Heart right ventricle (tissue), 16 donors: ENCODE measurements at regions not wholly inside any gene's neighbourhood (a gene's known extent, or its start where the extent isn't known, plus 50 kb on each side); places are given as distances from the start of the nearest gene placed in this dataset.

Source experiments
- ATAC-seq, 8 donors: fragments of 200-7000 bp; cut with Tn5 transposase; one replicate each; pipeline ENCODE4 v1.9.1; 2020; ENCODE audit warnings: mild to moderate bottlenecking in 8 of 8, moderate library complexity in 8 of 8, moderate number of reproducible peaks in 1 of 8
- DNase-seq, 2 donors: peaks; one replicate each; pipeline ENCODE4 v3.0.0-alpha.2; 2020
- H3K27ac ChIP-seq, 10 donors: fragments of 200-600 bp; sonication (generic) in 2 of 10; one replicate each; pipeline versions ENCODE4 v1.5.0 to v1.8.0; 2020 to 2022; ENCODE audit warnings: mild to moderate bottlenecking in 3 of 10
- H3K27me3 ChIP-seq, 7 donors: fragments of 200-600 bp; one replicate each; pipeline ENCODE4 v1.8.0; 2021 to 2022; ENCODE audit warnings: mild to moderate bottlenecking in 2 of 7
- H3K36me3 ChIP-seq, 9 donors: fragments of 200-600 bp; sonication (generic) in 1 of 9; one replicate each; pipeline versions ENCODE4 v1.5.0 to v1.8.0; 2020 to 2022; ENCODE audit warnings: mild to moderate bottlenecking in 2 of 9
- H3K4me1 ChIP-seq, 9 donors: fragments of 200-600 bp; sonication (generic) in 1 of 9; one replicate each; pipeline versions ENCODE4 v1.5.0 to v1.8.0; 2020 to 2022; ENCODE audit warnings: mild to moderate bottlenecking in 4 of 9
- H3K4me3 ChIP-seq, 10 donors: fragments of 200-600 bp; sonication (generic) in 2 of 10; one replicate each; pipeline versions ENCODE4 v1.5.0 to v1.8.0; 2020 to 2022; ENCODE audit warnings: mild to moderate bottlenecking in 7 of 10, moderate library complexity in 2 of 10
- H3K9me3 ChIP-seq, 11 donors: fragments of 200-600 bp in 10 of 11; sonication (generic) in 2 of 11; one replicate each; pipeline versions ENCODE4 v1.5.0 to v1.8.0; 2013 to 2022; ENCODE audit warnings: mild to moderate bottlenecking in 2 of 11, control low read depth in 1 of 11, moderate library complexity in 1 of 11
- WGBS, 2 donors: extraction: QIAGEN DNeasy Blood & Tissue Kit; methylation state at CpG; one replicate each; pipeline ENCODE4 v1.1.7; 2013; ENCODE audit warnings: inconsistent platforms in 1 of 2; 5-methylcytosine and 5-hydroxymethylcytosine counted together
- intact Hi-C, 10 donors: fragments of 100-400 bp; cut with DNase I; formaldehyde crosslinking; loops; one replicate each; pipeline versions ENCODE4 v1.11.1 to v1.14.2; 2022
- TF ChIP-seq, protein P1 (sequence below), 9 donors: fragments of 200-600 bp; sonication (generic) in 2 of 9; IDR thresholded peaks; one replicate each; pipeline versions ENCODE4 v1.5.0 to v1.8.0; 2021 to 2022; ENCODE audit warnings: antibody characterized with exemption in 9 of 9, mild to moderate bottlenecking in 5 of 9, moderate library complexity in 1 of 9
- donor health status: Arrhythmogenic right ventricular cardiomyopathy.
- donor health status: ischemic (EF 13 %, LVEDD 7.1; RV severe dilation, severe dysfunction).
- donor health status: healthy with polysubstance abuse.
- donor health status: DM: no; HTN: yes; CAD: no.
- donor health status: DM: no; HTN: no; CAD: no.
- donor health status: ischemic (EF 25% LVEDD 6.9; RV normal size, moderate dysfunction).
- donor health status: ischemic (EF 25% LVEDD 5.7; RV mildly dilated, moderate dysfunction).
- donor health status: healthy.
- donor health status: DM: yes; HTN: yes; CAD: no.
- donor health status: Ischemic cardiomyopathy.
- donor health status: ischemic (EF 35%, LVEDD 5.7; RV mildly dilated, moderate dysfunction).
- donor health status: nonischemic (EF 11% LVEDD 7.7; RV severe dilation, severe dysfunction).
- donor health status: DM: yes; HTN: yes; CAD: no.
- donor health status: PGD.
- donor health status: ischemic (EF 29% LVEDD 5.4; RV normal size, mild dysfunction).
- donor health status: nonischemic (EF 23%, LVEDD 6.1; RV moderate dilation, normal function).

DNA sequence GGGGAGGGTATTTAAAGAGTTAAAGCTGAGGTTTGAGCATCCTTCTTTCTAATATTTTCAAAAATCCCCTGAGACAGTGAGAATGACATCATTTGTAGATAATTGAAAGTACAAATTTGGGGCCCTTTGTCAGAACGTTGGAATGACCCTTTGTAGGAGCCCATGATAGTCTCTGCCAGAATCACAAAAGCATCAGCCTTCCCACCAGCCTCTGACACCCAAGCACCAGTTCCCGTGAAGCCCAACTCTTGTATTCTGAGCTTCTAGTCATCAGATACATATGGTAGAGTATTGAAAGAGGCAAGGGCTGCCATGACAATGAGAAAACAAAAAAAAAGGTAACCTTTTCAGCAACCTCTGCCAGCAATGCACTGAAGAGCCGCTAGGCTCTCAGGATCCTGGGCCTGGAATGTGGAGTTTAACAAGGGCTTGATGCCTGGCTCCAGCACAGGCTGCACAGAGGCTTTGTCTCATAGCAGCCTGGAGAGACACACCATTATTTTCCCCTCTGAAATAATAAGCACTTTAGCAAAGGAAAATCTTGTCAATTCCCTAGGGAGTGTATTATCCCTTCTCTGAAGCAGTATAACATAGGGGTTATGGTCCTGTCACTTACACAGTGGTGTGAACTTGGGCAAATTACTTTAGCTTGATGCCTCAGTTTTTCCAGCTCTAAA, 114.4 kb downstream of the ZNF608 start:
- intact Hi-C loops, result no loop called here
- no peak for ATAC-seq
- Histone ChIP-seq H3K4me3 (no peak overlapping the region), H3K9me3 (no peaks in the 10 kb centered on the region), H3K36me3 (peaks cover 0 to 18% (median 0%) of the 10 kb centered on the region in 9 donors), H3K4me1 (peaks cover 0 to 30% (median 9%) of the 10 kb centered on the region in 9 donors), H3K27me3 (peaks cover 0 to 10% (median 0%) of the 10 kb centered on the region in 7 donors), H3K27ac (no peak overlapping the region)
- TF ChIP-seq, protein P1, sequence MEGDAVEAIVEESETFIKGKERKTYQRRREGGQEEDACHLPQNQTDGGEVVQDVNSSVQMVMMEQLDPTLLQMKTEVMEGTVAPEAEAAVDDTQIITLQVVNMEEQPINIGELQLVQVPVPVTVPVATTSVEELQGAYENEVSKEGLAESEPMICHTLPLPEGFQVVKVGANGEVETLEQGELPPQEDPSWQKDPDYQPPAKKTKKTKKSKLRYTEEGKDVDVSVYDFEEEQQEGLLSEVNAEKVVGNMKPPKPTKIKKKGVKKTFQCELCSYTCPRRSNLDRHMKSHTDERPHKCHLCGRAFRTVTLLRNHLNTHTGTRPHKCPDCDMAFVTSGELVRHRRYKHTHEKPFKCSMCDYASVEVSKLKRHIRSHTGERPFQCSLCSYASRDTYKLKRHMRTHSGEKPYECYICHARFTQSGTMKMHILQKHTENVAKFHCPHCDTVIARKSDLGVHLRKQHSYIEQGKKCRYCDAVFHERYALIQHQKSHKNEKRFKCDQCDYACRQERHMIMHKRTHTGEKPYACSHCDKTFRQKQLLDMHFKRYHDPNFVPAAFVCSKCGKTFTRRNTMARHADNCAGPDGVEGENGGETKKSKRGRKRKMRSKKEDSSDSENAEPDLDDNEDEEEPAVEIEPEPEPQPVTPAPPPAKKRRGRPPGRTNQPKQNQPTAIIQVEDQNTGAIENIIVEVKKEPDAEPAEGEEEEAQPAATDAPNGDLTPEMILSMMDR (IDR thresholded peaks at IDR 0.05), result no peak
- DNase-seq, result no peak
- 54 to 55% methylated on average over 3 of the region's 3 CpGs for WGBS, 2 donors

DNA sequence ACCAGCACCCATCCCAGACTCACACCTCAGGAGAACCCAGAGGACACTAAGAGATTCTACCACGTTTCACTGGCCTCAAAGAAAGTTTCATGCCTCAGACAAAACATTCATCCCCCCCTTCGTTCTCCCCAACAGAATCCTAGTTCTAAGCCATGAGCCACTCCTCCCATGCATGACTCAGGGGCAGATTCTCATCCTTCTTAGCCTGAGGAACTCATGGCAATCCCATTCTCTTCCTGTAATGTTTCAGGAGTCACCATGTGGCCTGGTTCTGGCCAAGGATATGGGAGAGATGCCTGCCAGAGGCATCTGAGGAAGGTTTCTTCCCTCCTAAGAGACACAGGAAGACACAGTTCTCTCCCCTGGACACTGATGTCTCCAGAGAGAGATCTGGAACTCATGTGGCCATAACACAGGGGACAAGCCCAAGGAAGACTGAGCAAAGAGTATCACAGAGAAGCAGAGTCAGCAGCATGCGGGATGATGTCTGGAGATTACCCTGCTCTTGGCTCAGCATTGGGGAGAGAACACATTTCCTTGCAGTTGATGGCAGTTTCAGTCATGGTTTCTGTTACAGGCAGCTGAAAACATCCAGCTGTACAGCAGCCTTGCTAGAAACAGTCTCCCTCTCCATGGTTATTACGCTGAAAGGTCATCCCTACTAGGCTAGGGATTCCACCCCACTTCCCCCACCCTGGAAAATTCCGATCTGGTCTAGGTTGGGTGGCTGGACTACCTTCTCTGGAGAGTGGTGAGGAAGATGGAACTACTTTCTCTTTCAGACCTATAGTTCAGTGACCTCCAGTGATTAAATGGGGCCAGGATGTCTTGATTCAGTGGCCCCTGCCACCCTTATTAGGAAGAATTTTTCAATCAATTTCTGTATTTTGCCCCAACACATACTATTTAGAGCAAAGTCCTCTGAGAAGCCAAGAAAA, 115.4 kb downstream of the ZNF608 start:
- no peak for ATAC-seq
- WGBS, 2 donors, result 71 to 93% methylated on average over 5 of the region's 5 CpGs
- Histone ChIP-seq H3K27ac (no peak overlapping the region), H3K4me3 (no peak overlapping the region), H3K4me1 (peaks cover 0 to 30% (median 9%) of the 10 kb centered on the region in 9 donors), H3K9me3 (no peaks in the 10 kb centered on the region), H3K36me3 (peaks cover 0 to 11% (median 0%) of the 10 kb centered on the region in 9 donors), H3K27me3 (peaks cover 0 to 10% (median 0%) of the 10 kb centered on the region in 7 donors)
- no peak for DNase-seq
- intact Hi-C loops, result no loop called here
- TF ChIP-seq, protein P1 (IDR thresholded peaks at IDR 0.05), result no peak

DNA sequence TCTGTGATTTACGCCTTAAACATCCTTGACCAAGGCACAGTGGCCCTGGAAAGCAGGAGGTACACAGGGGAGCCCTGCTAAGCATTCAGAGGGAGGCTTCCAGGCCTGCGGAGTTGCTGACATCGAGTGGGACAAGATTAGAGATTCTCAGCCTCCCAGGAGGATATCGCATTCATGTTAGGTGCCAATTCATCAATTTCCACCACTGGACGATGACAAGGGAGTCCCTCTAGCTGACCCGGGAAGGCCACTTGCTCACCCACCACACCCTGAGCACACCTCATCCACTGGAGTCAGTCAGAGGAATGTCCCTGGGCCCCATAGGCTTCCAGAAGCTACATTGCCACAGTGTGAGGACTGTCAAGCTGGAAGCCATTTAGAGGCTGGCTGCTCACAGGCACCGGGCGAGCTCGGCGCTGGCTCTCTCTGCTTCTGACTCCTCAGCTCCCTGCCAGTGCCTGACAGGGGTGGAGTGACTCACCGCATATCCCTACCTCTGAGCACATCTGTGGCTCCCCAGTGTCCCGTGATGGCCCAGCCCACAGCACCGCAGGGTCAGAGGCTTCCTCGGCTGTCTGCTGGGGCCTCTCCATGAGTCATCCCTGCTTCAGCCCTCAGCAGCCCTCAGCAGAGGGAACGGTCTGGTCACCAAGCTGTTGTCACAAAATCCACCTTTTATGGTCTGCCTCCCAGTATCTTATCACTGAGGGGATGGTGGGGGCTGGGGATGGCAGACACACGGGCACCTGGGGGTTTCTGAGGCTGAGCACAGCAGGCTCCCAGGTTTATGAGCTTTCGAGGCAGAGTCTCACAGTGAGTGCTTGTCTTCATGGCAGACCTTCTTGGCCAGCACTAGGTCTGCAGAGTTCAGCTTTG, 117.5 kb downstream of the ZNF608 start:
- peak; percentile 12 to 84 (median 48) for ATAC-seq
- no peak overlapping the region for H3K27ac ChIP-seq
- TF ChIP-seq, protein P1 (IDR thresholded peaks at IDR 0.05), result no peak
- H3K4me3 ChIP-seq, result no peak overlapping the region
- DNase-seq, result no peak
- WGBS, 2 donors, result 77 to 81% methylated on average over 17 of the region's 17 CpGs
- no peaks in the 10 kb centered on the region for H3K9me3 ChIP-seq
- peaks cover 0 to 10% (median 0%) of the 10 kb centered on the region in 7 donors for H3K27me3 ChIP-seq
- intact Hi-C loops, result no loop called here
- peaks cover 0 to 20% (median 0%) of the 10 kb centered on the region in 9 donors for H3K4me1 ChIP-seq
- peaks cover 0 to 7% (median 0%) of the 10 kb centered on the region in 9 donors for H3K36me3 ChIP-seq
